HG03439 (cell line): ENCODE measurements at regions not wholly inside any gene's neighbourhood (a gene's known extent, or its start where the extent isn't known, plus 50 kb on each side); places are given as distances from the start of the nearest gene placed in this dataset.

Experiments used
- ATAC-seq: cut with Tn5 transposase; IDR thresholded peaks from one replicate; pipeline ENCODE4 v1.9.1; 2021; ENCODE audit warnings: mild to moderate bottlenecking, moderate library complexity; ENCODE audit not compliant: unreplicated experiment

DNA sequence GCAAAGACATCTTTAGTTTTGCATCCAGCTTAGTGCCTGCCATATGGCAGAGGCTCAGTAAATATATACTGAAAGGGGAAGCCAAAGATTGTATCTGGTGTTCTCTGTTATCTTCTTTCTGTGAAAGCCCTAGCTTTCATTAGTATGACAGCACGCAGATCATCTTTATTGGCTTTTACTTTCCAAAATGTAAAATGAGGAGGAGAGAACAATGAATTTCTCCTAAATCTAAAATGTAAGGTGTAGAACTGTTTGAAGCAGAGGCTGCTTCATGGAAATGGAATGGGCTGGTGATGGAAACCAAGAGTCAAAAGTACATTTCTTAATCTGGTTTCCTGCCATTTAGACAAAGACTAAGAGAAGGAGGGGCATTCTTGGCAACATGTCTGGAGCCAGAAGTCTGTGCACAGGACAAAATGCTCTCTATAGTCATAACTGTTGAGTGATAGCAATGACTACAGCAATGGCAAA, 1029.9 kb upstream of the PIK3C3 start:
- ATAC-seq, result no peak

DNA sequence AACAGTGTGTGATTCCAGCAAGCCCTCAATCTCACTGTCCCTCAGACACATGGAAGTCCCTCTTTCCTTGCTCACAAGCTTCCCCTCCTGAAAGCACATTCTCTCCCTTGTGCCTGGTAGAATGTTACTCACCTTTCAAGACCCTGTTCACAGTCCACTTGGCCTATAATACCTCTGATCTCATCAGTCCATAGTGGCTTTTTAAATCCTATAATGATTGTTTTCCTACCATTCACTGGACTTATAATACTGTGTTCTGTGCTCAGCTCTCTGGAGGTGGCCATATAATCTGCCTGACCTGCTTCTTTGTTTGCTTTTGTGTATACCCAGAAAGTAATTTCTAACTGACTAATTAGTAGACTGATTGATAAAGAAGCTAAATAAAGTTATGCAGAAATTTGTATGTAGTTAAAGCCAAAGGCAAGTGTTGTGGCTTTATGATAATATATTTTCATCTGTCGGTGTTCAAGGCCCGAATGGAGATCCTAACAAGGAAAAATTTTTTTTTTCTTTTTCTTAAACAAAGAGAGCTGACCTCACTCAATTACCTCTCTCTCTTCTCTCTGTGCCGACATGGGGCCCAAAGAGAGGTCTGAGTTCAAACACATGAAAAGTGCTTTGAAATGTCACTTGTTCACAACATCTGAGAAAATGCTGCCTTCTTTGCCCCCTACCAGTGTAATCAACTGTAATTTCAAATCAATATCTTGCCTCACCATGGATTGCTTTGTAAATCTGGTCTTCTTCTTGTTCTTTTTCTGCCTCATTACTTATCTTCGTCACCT, 1033.0 kb upstream of the PIK3C3 start:
- ATAC-seq, result no peak

DNA sequence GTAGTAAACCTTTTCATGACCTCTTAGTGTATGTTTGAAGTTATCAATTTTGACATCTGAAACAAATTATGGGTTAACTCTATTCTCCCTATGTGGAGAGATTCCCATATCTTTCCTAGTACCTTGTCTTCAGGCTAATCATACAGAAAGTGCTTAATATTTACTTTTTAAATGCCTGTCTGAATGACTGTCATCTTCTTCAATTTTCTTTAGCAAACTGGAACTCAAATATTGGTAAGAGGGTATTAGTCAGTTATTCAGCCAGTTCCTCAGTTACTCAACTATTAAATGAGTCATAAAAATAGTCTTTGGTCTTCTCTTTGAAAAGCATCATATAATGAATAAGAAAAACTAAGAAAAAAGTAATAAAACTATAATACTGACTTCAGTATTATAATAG, 1038.0 kb upstream of the PIK3C3 start:
- no peak for ATAC-seq

- no peak for ATAC-seq
These were observed 1039.3 kb upstream of the PIK3C3 start for GRCh38 chr18:40915724-40916123.

DNA sequence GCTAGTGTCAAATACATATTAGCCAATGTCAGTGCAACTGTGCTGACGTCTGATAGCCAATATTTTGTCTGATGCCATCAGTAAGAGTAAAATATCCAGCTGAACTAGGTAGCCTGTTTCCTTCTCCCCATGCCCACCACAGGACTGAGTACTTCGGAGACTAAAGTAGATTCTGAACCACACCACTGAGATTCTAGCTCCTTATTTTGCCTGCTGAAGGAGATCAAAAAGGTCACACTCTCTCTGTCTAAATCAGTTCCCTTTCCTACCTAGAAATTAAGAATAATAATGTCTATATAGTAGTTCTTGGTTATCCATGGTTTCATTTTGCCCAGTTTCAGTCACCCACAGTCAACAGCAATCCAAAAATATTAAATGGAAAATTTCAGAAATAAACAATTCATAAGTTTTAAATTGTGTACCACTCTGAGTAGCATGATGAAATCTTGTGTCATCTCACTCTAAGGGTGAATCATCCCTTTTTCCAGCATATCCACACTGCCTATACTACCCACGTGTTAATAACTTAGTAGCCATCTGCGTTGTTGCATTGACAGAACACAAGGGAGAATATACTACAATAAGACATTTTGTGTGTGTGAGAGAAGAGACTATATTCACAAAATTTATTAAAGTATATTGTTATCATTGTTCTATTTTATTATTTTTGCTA, 1043.3 kb upstream of the PIK3C3 start:
- ATAC-seq, result no peak

GRCh38 chr18:40911041-40911440, 1044.0 kb upstream of the PIK3C3 start:
- ATAC-seq, result no peak

DNA sequence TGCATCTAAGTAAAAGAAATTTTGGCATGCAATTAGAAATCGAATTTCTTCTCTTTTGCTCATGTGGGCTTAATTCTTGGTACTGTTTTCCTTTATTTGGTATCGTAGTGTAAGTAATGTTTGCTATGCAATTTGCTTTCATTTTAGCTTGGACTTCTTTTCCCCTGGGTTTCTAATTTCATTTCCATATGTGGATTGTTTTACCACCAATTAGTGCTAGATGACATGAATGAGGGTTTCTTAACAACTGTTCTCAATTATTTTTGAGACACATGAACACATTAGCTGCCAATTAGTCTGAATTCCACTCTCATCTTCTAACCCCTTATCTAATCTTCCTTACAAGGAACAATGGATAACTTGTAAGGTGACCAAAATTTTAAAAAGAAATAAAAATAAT, 1047.2 kb upstream of the PIK3C3 start:
- no peak for ATAC-seq

- ATAC-seq, result no peak
These were observed 1050.7 kb upstream of the PIK3C3 start for GRCh38 chr18:40904295-40904694.

DNA sequence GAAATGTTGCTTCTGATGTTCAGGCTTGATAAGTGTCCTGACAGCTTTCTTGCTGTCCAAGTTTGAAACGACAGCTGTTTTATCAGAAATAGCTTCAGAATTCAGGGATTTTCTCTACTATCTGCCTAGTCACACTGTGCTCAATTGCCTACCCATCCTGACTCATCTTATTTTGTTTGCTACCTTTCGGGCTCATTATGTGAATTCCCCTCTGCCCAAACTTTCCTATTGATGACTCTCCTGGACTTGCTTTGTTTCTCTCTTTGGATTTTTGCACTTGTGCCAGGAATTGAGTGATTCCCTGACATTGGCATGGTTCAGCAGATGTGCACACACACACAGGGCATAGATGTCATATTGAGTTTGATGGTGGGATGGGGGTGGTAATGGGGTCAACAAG, 1052.6 kb upstream of the PIK3C3 start:
- no peak for ATAC-seq

GRCh38 chr18:40897884-40898283, 1057.2 kb upstream of the PIK3C3 start:
- no peak for ATAC-seq

DNA sequence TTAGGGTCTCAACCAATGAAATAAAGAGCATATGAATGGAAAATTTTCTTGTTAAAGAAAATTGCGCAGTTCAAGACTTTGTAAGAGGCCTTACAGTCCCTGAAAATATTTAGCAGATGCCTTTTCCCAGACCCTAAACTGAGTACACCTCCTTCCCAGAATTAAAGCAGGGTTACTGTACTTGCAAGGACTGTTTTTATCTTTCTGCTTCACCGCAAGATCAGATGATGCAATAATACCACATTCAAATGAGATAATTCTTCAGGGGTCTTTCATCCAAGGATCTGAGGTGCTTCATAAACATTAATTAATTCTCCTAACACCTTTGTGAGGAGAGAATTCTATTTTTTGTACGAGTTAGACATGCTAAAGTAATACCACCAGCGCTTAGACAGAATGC, 1071.8 kb upstream of the PIK3C3 start:
- ATAC-seq, result no peak

DNA sequence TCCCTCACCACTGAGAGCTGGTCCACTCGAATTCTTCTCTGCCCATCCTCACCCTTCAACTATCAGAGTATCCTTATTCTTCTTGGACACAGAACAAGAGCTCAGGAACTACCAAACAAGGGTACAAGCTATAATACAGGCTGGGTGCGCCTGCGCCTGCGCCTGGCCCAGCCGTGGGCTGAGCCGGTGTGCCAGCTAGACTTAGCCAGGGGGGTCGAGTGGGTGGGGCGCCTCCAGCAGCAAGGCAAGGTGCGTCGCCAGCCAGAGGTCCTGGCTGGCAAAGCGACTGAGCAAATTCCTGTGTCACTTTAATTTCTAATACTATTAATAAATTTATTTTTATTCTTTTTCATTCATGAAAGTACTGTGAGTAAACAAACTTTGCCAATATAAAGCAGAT, 1072.6 kb upstream of the PIK3C3 start:
- no peak for ATAC-seq

DNA sequence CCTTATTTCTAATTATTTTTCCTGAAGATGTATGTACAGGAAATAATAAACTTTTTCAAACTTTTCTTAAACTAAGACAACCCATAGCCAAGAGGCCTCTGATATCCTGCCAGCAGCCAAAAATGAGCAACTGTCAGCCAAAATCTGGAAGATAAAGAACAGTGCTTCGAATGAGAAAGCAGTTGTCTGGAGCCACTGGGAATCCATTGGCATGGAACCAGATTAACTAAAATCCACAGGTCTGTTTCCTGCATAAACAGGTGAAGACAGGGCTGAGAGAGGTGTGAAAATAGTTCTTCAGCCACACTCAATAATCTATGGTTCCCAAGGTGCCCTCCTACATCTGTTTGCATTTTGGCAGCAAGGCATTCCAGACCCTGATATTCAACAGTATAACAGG, 1076.7 kb upstream of the PIK3C3 start:
- ATAC-seq, result no peak

- no peak for ATAC-seq
These were observed 1077.9 kb upstream of the PIK3C3 start for GRCh38 chr18:40877096-40877495.

- no peak for ATAC-seq
These were observed 1079.9 kb upstream of the PIK3C3 start for GRCh38 chr18:40875101-40875615.

- ATAC-seq, result no peak
These were observed 1080.8 kb upstream of the PIK3C3 start for GRCh38 chr18:40874233-40874632.

- no peak for ATAC-seq
These were observed 1086.8 kb upstream of the PIK3C3 start for GRCh38 chr18:40868110-40868858.

- ATAC-seq, result no peak
These were observed 1087.6 kb upstream of the PIK3C3 start for GRCh38 chr18:40867459-40867858.

DNA sequence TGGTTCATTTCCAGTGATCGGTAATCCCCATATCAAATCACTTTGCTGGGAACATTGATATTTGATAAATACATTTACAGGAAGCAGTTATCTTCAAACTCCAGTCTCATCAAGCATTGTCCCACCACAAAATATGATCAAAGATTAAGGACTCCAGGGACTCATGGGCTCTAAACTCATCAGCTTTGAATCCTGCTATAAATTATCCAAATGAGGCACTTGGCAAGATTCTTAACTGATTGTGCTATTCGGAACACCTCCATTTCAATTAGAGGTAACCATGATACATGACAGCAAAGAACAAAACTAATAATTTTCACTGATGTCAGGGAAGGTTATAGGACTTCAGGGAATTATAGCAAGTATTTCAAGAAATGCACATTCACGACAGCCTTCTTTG, 1088.1 kb upstream of the PIK3C3 start:
- no peak for ATAC-seq

DNA sequence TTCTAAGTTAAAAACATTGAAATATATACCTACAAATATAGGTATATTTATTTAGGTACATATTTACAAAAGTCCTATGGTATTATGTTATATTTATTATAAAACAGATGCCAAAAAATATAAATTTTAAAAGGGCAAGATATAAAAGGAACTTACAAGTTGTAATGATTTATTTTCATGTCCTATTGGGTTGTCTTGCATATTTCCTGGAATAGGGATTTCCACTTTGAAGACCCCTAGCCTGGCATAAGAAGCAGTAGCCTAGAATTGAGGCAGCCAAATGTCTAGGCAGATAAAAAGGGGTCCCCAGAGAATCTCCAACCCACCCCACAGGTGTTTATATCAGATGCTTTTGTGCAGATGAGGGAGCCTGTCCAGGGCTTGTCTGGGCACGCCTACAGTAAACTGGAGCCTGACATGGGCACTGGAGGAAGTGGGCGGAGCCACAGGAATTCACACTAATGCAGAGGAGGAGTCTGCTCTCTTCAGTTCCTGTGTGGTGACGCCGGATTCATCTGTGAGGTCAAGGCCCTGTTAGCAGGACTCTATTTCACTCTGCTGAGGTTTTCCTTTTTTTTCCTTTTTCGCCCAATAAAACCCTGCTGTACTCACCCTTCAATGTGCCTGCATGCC, 1088.9 kb upstream of the PIK3C3 start:
- no peak for ATAC-seq

DNA sequence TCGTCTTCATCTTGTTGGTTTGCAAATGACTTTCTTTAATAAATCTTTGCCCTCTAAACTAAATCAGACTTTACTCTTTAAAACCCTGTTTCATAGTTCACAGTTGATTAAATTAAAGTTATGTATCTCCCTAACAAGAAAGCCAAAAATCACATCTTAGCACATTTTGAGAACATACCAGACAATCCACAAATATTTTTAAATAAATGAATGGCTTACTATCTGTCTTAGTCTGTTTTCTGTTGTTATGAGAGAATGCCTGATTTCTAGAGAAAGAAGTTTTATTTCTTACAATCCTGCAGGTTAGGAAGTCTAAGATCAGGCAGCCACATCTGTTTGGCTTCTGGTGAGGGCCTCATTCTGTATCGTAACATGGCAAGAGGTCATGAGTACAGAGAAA, 1090.2 kb upstream of the PIK3C3 start:
- no peak for ATAC-seq
